Nephron (organoid): ENCODE measurements at regions not wholly inside any gene's neighbourhood (a gene's known extent, or its start where the extent isn't known, plus 50 kb on each side); places are given as distances from the start of the nearest gene placed in this dataset.

ENCODE experiments used
- H3K27ac Mint-ChIP-seq, 3 experiments: 2 replicates each; pipeline ENCODE4 v1.8.0; 2020; ENCODE audit warnings: mixed read lengths in 3 of 3, mild to moderate bottlenecking in 2 of 3, moderate library complexity in 1 of 3
- H3K27me3 Mint-ChIP-seq: 2 replicates; pipeline ENCODE4 v1.8.0; 2021; ENCODE audit warnings: low read depth, mild to moderate bottlenecking, moderate library complexity, mixed read lengths
- H3K36me3 Mint-ChIP-seq: 2 replicates; pipeline ENCODE4 v1.8.0; 2020; ENCODE audit warnings: low read depth, mixed read lengths
- H3K4me1 Mint-ChIP-seq: 2 replicates; pipeline ENCODE4 v1.8.0; 2020; ENCODE audit warnings: mixed read lengths
- H3K4me3 Mint-ChIP-seq, 3 experiments: 2 replicates each; pipeline ENCODE4 v1.8.0; 2020; ENCODE audit warnings: mild to moderate bottlenecking in 3 of 3, mixed read lengths in 3 of 3, moderate library complexity in 2 of 3
- H3K9me3 Mint-ChIP-seq: 2 replicates; pipeline ENCODE4 v1.8.0; 2020; ENCODE audit warnings: mixed read lengths
- TF ChIP-seq, protein P1 (sequence below), 3 experiments: fragments of 200-600 bp; sonication (generic); IDR thresholded peaks; one replicate each; pipeline ENCODE4 v1.5.0; 2021; ENCODE audit warnings: antibody characterized with exemption in 3 of 3; ENCODE audit not compliant: unreplicated experiment in 3 of 3

DNA sequence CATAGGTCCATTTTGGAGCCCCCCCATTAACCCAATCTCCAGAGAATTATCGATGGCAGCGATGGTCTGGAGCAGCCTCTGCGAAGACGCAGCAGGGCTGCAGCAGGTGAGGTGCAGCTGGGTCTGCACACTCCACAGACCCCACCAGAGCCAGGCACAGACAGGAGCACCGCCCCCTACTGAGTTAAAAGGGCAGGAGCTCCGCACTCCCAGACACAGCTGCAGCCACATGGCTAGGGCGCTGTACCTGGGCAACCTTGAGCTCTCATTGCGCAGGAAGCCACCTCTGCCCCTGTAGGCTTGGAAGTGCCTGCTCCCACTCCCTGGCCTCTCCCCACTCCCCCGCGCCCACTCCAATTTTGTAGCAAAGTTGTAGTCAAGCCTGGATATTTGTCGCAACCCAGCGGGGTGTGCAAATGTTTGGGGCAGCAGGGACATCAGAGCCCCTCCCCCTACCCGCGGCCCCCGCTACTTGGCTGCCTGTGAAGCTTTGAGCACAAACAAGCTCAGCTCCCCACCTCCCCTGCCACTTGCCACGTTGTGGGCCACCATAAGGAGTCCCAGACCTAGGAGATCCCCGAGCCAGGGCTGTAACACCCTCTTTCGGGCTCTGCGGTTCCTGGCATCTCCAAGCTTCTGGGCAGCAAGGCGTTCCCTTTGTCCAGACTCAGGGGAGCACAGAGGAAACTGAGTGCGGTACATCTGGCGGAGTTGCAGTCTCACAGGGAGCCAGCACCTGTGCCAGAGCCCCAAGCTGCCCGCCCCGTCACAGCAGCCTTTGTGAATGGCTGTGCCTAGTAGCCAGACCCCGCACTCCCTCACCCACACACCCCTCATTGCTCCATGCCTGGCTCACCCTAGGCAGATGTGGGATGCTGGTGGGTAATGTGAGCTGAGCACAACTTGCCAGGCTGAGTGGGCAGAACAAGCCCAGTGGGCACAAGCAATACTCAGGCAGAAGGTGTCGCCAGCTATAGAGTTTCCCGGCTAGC is 949.7 kb upstream of the SLITRK1 start:
- Mint-ChIP-seq H3K27ac (no peak overlapping the region), H3K9me3 (no peaks in the 10 kb centered on the region), H3K4me3 (no peak overlapping the region), H3K27me3 (no peaks in the 10 kb centered on the region), H3K4me1 (no peaks in the 10 kb centered on the region), H3K36me3 (no peaks in the 10 kb centered on the region)
- TF ChIP-seq, protein P1, sequence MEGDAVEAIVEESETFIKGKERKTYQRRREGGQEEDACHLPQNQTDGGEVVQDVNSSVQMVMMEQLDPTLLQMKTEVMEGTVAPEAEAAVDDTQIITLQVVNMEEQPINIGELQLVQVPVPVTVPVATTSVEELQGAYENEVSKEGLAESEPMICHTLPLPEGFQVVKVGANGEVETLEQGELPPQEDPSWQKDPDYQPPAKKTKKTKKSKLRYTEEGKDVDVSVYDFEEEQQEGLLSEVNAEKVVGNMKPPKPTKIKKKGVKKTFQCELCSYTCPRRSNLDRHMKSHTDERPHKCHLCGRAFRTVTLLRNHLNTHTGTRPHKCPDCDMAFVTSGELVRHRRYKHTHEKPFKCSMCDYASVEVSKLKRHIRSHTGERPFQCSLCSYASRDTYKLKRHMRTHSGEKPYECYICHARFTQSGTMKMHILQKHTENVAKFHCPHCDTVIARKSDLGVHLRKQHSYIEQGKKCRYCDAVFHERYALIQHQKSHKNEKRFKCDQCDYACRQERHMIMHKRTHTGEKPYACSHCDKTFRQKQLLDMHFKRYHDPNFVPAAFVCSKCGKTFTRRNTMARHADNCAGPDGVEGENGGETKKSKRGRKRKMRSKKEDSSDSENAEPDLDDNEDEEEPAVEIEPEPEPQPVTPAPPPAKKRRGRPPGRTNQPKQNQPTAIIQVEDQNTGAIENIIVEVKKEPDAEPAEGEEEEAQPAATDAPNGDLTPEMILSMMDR (IDR thresholded peaks at IDR 0.05; ENCODE audit: unreplicated experiment in 3 of 3): no peak

DNA sequence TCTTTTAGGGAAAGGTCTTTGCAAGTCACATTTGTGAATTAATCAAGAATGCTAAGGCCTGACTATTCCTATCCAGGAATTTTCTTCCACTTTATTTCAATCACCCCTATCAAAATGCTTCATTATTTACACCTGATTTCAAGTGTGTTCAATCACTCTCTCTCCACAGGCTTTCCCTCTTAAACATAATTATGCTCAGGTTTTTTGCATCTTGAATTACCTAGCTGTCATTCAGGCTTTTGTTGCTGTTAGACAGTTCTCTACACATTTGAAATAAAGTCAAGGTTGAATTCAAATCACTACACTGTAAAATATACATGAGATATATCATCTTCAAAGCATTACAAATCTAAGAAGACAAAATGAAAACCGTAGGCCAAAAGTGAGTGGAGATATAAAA is 941.3 kb upstream of the SLITRK1 start:
- Mint-ChIP-seq H3K27ac (peak overlapping the region in 1 of 3 experiments; percentile 11), H3K9me3 (no peaks in the 10 kb centered on the region)

GRCh38 chr13:84821261-84821660 is 939.0 kb upstream of the SLITRK1 start:
- Mint-ChIP-seq H3K36me3 (no peaks in the 10 kb centered on the region), H3K27me3 (no peaks in the 10 kb centered on the region), H3K27ac (peak overlapping the region in 2 of 3 experiments; percentile 61 to 68), H3K9me3 (no peaks in the 10 kb centered on the region), H3K4me3 (no peak overlapping the region), H3K4me1 (peaks cover 17% of the 10 kb centered on the region)
- TF ChIP-seq, protein P1 (IDR thresholded peaks at IDR 0.05; ENCODE audit: unreplicated experiment in 3 of 3): no peak

More for the DNA sequence above, 941.3 kb upstream of the SLITRK1 start:
- Mint-ChIP-seq H3K36me3 (no peaks in the 10 kb centered on the region), H3K4me3 (no peak overlapping the region), H3K4me1 (peaks cover 11% of the 10 kb centered on the region), H3K27me3 (no peaks in the 10 kb centered on the region)
- TF ChIP-seq, protein P1 (IDR thresholded peaks at IDR 0.05; ENCODE audit: unreplicated experiment in 3 of 3): no peak

DNA sequence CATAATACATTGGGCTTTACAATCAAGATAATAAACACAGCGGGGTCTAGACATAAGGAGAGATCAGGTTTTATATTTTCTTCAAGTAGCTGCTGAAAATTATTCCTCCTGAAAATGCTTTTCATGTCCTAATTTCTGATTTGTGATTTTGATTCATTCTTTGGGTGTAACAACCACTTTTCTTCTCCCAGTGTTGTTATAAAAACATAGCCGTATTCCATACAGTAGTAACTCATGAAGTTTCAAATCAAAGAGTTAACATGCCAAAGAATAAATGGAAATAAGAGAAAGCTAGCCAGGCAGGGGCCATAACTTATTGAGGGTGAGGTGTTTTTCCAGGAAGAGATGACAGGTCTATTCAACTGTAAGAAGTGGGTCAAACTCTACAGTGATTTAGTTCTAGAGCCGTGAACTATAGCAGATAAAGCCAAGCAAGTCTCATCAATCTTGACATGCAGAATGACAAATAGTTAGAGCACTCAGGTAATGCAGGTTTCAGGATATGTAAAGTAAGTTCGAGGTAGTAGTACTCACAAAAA is 934.4 kb upstream of the SLITRK1 start:
- Mint-ChIP-seq H3K36me3 (no peaks in the 10 kb centered on the region), H3K4me1 (peaks cover 22% of the 10 kb centered on the region), H3K27me3 (no peaks in the 10 kb centered on the region), H3K27ac (no peak overlapping the region), H3K4me3 (no peak overlapping the region), H3K9me3 (no peaks in the 10 kb centered on the region)
- TF ChIP-seq, protein P1 (IDR thresholded peaks at IDR 0.05; ENCODE audit: unreplicated experiment in 3 of 3): no peak

GRCh38 chr13:84812789-84813188 is 930.5 kb upstream of the SLITRK1 start:
- Mint-ChIP-seq H3K27me3 (no peaks in the 10 kb centered on the region), H3K9me3 (no peaks in the 10 kb centered on the region), H3K36me3 (no peaks in the 10 kb centered on the region), H3K4me3 (no peak overlapping the region), H3K4me1 (peaks cover 18% of the 10 kb centered on the region), H3K27ac (peak overlapping the region in 1 of 3 experiments; percentile 65)
- TF ChIP-seq, protein P1 (IDR thresholded peaks at IDR 0.05; ENCODE audit: unreplicated experiment in 3 of 3): no peak
